ENCODE measurements at regions not wholly inside any gene's neighbourhood (a gene's known extent, or its start where the extent isn't known, plus 50 kb on each side); places are given as distances from the start of the nearest gene placed in this dataset.

- TF ChIP-seq CTCF (IDR thresholded peaks at IDR 0.05; ENCODE audit: low read depth, low read length, poor library complexity, severe bottlenecking), result no peak
- no peak for TF ChIP-seq EZH2phosphoT487 (IDR thresholded peaks at IDR 0.05; ENCODE audit: borderline replicate concordance, low read length)
Measured at GRCh38 chr13:63983366-63983765, 2567.7 kb upstream of the PCDH20 start.
